SK-N-MC (cell line): ENCODE measurements at regions not wholly inside any gene's neighbourhood (a gene's known extent, or its start where the extent isn't known, plus 50 kb on each side); places are given as distances from the start of the nearest gene placed in this dataset.

ENCODE experiments used
- DNase-seq: peaks from one replicate; pipeline ENCODE4 v3.0.0-alpha.2; 2011; ENCODE audit warnings: low read depth, low spot score
- H3K27ac ChIP-seq: fragments of 200-600 bp; sonication (generic); 2 replicates; pipeline ENCODE4 v1.5.1; 2016; ENCODE audit warnings: mixed run types
- H3K36me3 ChIP-seq: fragments of 200-600 bp; sonication (generic); 2 replicates; pipeline ENCODE4 v1.6.1; 2017; ENCODE audit warnings: antibody characterized with exemption, low read length, mixed read lengths; ENCODE audit not compliant: insufficient read depth
- H3K4me3 ChIP-seq: fragments of 200-600 bp; sonication (generic); 2 replicates; pipeline ENCODE4 v1.5.1; 2016
- H3K9ac ChIP-seq: fragments of 200-600 bp; sonication (generic); 2 replicates; pipeline ENCODE4 v1.8.0; 2017; ENCODE audit warnings: mixed run types, mixed read lengths; ENCODE audit not compliant: insufficient read length
- H3K9me3 ChIP-seq: fragments of 200-600 bp; sonication (generic); 2 replicates; pipeline ENCODE4 v1.6.1; 2017; ENCODE audit warnings: low read depth, mild to moderate bottlenecking, antibody characterized with exemption, low read length, moderate library complexity, mixed read lengths
- EZH2 ChIP-seq: fragments of 200-600 bp; sonication (generic); IDR thresholded peaks from one replicate; pipeline ENCODE4 v1.6.1; 2017; ENCODE audit warnings: antibody characterized with exemption
- FOXP2 ChIP-seq: optimal IDR thresholded peaks from 2 replicates; pipeline ENCODE3; 2011; ENCODE audit warnings: mild to moderate bottlenecking, moderate library complexity; ENCODE audit not compliant: insufficient read depth; ENCODE audit errors: extremely low read length, control extremely low read depth
- POLR2AphosphoS5 ChIP-seq: IDR thresholded peaks from 2 replicates; pipeline ENCODE4 v1.6.1; 2012; ENCODE audit warnings: mild to moderate bottlenecking, low read depth, low read length, borderline replicate concordance

GRCh38 chr9:31683116-31683515 is 701.3 kb upstream of the ACO1 start:
- no peak overlapping the region for H3K4me3 ChIP-seq
- H3K36me3 ChIP-seq = no peaks in the 10 kb centered on the region
- H3K9ac ChIP-seq = no peak overlapping the region
- TF ChIP-seq EZH2 = no peak
- TF ChIP-seq FOXP2 = no peak
- no peak for TF ChIP-seq POLR2AphosphoS5
- no peaks in the 10 kb centered on the region for H3K9me3 ChIP-seq
- no peak overlapping the region for H3K27ac ChIP-seq
- DNase-seq = no peak

DNA sequence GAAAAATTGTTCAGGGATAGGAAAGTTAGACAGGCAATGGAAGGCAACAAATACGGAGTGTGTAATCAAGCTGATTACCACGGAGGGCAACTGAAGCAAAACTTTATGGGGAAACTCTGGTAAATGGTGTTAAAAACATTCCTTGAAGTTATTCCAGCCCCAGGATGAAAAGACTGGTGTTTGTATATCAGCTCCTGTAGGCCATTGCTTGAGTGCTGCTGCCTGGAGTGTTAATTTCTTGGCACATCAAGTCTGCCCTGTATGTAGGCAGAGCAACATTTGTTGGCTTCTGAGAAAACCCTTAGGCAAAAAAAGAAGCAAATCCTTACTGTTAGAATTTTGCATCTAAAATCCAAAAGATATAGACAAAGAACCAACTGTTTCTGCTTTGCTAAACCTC is 686.5 kb upstream of the ACO1 start:
- no peak overlapping the region for H3K9ac ChIP-seq
- peak overlapping the region; percentile 77 for H3K27ac ChIP-seq
- no peak for TF ChIP-seq FOXP2
- no peak for TF ChIP-seq POLR2AphosphoS5
- no peak for TF ChIP-seq EZH2
- no peak for DNase-seq
- H3K4me3 ChIP-seq = no peak overlapping the region
- H3K9me3 ChIP-seq = no peaks in the 10 kb centered on the region
- no peaks in the 10 kb centered on the region for H3K36me3 ChIP-seq

DNA sequence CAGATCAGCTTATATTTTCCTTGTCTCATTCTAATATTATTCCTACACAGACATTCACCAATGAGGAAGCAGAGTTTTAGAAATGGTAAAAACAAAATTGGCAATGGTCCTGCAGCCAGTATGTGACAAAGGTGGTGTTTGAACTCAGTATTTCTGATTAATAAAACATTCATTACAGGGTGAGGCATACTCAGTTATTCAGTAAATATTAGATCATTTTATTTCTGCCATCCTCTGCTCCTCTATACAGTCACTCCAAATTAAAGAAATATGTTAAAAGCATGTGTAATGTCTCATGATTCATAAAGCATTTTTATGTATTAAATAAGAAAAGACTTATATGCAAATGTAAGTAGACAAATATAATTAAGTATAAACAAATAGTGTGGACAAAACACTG is 684.6 kb upstream of the ACO1 start:
- Histone ChIP-seq H3K4me3 (no peak overlapping the region), H3K9ac (no peak overlapping the region), H3K27ac (no peak overlapping the region), H3K9me3 (no peaks in the 10 kb centered on the region), H3K36me3 (no peaks in the 10 kb centered on the region)
- DNase-seq = no peak
- no peak for TF ChIP-seq EZH2
- no peak for TF ChIP-seq FOXP2
- TF ChIP-seq POLR2AphosphoS5 = no peak

DNA sequence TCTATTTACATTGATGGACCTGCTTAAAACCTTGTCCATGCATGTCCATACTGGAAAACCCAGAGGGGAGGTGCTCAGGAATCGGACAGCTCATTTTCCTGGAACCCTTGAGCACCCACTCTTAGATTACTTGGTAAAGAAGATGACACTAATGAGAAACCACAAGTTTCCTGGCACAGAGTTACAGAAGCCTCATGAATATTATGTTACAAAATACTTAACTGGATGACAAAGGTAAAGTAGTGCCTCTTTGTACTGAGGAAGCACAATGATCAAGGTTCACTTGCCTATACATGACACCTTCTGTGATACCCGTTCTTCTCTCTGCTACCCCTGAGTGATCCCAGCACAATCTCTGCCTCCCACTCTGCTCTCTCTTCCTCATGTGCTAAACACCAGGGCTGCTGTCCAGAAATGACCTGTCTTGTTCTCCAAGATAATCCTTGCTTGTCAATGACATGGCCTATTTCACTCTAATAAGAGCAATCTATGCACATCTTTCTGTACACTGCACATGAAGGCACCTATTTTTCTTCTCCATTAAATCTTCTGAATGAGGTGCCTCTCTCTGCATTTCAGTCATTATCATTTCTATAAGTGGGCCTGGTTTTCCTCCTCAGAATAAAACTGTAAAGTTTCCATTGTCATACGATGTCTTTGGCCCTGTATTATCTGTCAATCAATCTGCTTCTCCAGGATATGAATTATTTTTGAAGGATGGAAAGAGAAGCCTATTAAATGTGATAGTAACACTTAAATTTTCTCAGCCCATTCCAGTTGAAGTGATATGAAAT is 684.0 kb upstream of the ACO1 start:
- H3K9me3 ChIP-seq = no peaks in the 10 kb centered on the region
- H3K9ac ChIP-seq = no peak overlapping the region
- H3K27ac ChIP-seq = no peak overlapping the region
- no peak for TF ChIP-seq POLR2AphosphoS5
- no peak for TF ChIP-seq FOXP2
- DNase-seq = no peak
- H3K36me3 ChIP-seq = no peaks in the 10 kb centered on the region
- H3K4me3 ChIP-seq = no peak overlapping the region

GRCh38 chr9:31702957-31703356 is 681.5 kb upstream of the ACO1 start:
- no peak for TF ChIP-seq EZH2
- peak; percentile 54 for TF ChIP-seq FOXP2
- Histone ChIP-seq H3K36me3 (no peaks in the 10 kb centered on the region), H3K9me3 (no peaks in the 10 kb centered on the region), H3K27ac (peak overlapping the region; percentile 4), H3K4me3 (no peak overlapping the region), H3K9ac (no peak overlapping the region)
- DNase-seq = no peak

GRCh38 chr9:31715250-31715649 is 669.2 kb upstream of the ACO1 start:
- no peak overlapping the region for H3K9ac ChIP-seq
- no peaks in the 10 kb centered on the region for H3K36me3 ChIP-seq
- no peak for TF ChIP-seq FOXP2
- no peak for TF ChIP-seq POLR2AphosphoS5
- TF ChIP-seq EZH2 = no peak
- no peak overlapping the region for H3K4me3 ChIP-seq
- no peaks in the 10 kb centered on the region for H3K9me3 ChIP-seq
- DNase-seq = no peak
- H3K27ac ChIP-seq = no peak overlapping the region

- H3K4me3 ChIP-seq = no peak overlapping the region
- TF ChIP-seq FOXP2 = no peak
- no peak for TF ChIP-seq EZH2
- TF ChIP-seq POLR2AphosphoS5 = no peak
- no peak for DNase-seq
- H3K36me3 ChIP-seq = no peaks in the 10 kb centered on the region
- H3K27ac ChIP-seq = no peak overlapping the region
- no peak overlapping the region for H3K9ac ChIP-seq
- no peaks in the 10 kb centered on the region for H3K9me3 ChIP-seq
Measured at GRCh38 chr9:31719262-31719661, 665.2 kb upstream of the ACO1 start.

- no peak for DNase-seq
- H3K27ac ChIP-seq = no peak overlapping the region
- no peak overlapping the region for H3K9ac ChIP-seq
- H3K4me3 ChIP-seq = no peak overlapping the region
- H3K36me3 ChIP-seq = no peaks in the 10 kb centered on the region
- no peaks in the 10 kb centered on the region for H3K9me3 ChIP-seq
- no peak for TF ChIP-seq POLR2AphosphoS5
- TF ChIP-seq EZH2 = no peak
- TF ChIP-seq FOXP2 = no peak
Measured at GRCh38 chr9:31730398-31730797, 654.0 kb upstream of the ACO1 start.

- Histone ChIP-seq H3K36me3 (no peaks in the 10 kb centered on the region), H3K9me3 (no peaks in the 10 kb centered on the region), H3K4me3 (no peak overlapping the region), H3K27ac (no peak overlapping the region), H3K9ac (no peak overlapping the region)
- DNase-seq = no peak
- TF ChIP-seq EZH2 (no peak), FOXP2 (no peak), POLR2AphosphoS5 (no peak)
Measured at GRCh38 chr9:31733166-31733565, 651.3 kb upstream of the ACO1 start.
